ENCODE measurements at regions not wholly inside any gene's neighbourhood (a gene's known extent, or its start where the extent isn't known, plus 50 kb on each side); places are given as distances from the start of the nearest gene placed in this dataset.

- Histone ChIP-seq H3K9me3 (ENCODE audit: control insufficient read depth in 4 of 4, insufficient read depth in 3 of 4, low read length in 3 of 4) (peaks cover 0 to 7% (median 4%) of the 10 kb centered on the region in 4 donors), H3K27ac (ENCODE audit: low read depth in 1 of 2, low read length in 1 of 2) (no peak overlapping the region), H3K4me3 (no peak overlapping the region), H3K36me3 (ENCODE audit: control insufficient read depth in 4 of 4, insufficient read depth in 4 of 4, low read length in 4 of 4) (no peaks in the 10 kb centered on the region), H3K4me1 (ENCODE audit: control insufficient read depth in 5 of 5, insufficient read depth in 5 of 5, low read length in 5 of 5) (no peaks in the 10 kb centered on the region), H3K27me3 (ENCODE audit: control insufficient read depth in 3 of 3, insufficient read depth in 3 of 3, low read length in 2 of 3) (no peaks in the 10 kb centered on the region), H3K9ac (ENCODE audit: insufficient read depth in 1 of 2, low read length in 2 of 2) (no peak overlapping the region)
- WGBS, 2 donors, result 84 to 95% methylated on average over 1 of the region's 1 CpG
- TF ChIP-seq CTCF (IDR thresholded peaks at IDR 0.05; ENCODE audit: control extremely low read depth, extremely low read depth), result no peak
- no peak for DNase-seq
- ATAC-seq (ENCODE audit: insufficient read depth, low FRiP score), result no peak
Measured at GRCh38 chr13:33480561-33480960, 195.0 kb upstream of the STARD13 start.

- Histone ChIP-seq H3K9me3 (ENCODE audit: control insufficient read depth in 4 of 4, insufficient read depth in 3 of 4, low read length in 3 of 4) (peaks cover 0 to 4% (median under 1%) of the 10 kb centered on the region in 4 donors), H3K4me3 (no peak overlapping the region), H3K9ac (ENCODE audit: insufficient read depth in 1 of 2, low read length in 2 of 2) (no peak overlapping the region), H3K27me3 (ENCODE audit: control insufficient read depth in 3 of 3, insufficient read depth in 3 of 3, low read length in 2 of 3) (no peaks in the 10 kb centered on the region), H3K36me3 (ENCODE audit: control insufficient read depth in 4 of 4, insufficient read depth in 4 of 4, low read length in 4 of 4) (no peaks in the 10 kb centered on the region), H3K27ac (ENCODE audit: low read depth in 1 of 2, low read length in 1 of 2) (no peak overlapping the region), H3K4me1 (ENCODE audit: control insufficient read depth in 5 of 5, insufficient read depth in 5 of 5, low read length in 5 of 5) (peaks cover 0 to 10% (median 0%) of the 10 kb centered on the region in 5 donors)
- DNase-seq, result no peak
- no peak for TF ChIP-seq CTCF (IDR thresholded peaks at IDR 0.05; ENCODE audit: control extremely low read depth, extremely low read depth)
- WGBS, 2 donors, result 95% methylated on average over 3 of the region's 3 CpGs
- ATAC-seq (ENCODE audit: insufficient read depth, low FRiP score), result no peak
Measured at GRCh38 chr13:33483471-33483870, 197.9 kb upstream of the STARD13 start.

- Histone ChIP-seq H3K27ac (ENCODE audit: low read depth in 1 of 2, low read length in 1 of 2) (no peak overlapping the region), H3K27me3 (ENCODE audit: control insufficient read depth in 3 of 3, insufficient read depth in 3 of 3, low read length in 2 of 3) (no peaks in the 10 kb centered on the region), H3K4me3 (no peak overlapping the region), H3K9ac (ENCODE audit: insufficient read depth in 1 of 2, low read length in 2 of 2) (no peak overlapping the region), H3K36me3 (ENCODE audit: control insufficient read depth in 4 of 4, insufficient read depth in 4 of 4, low read length in 4 of 4) (no peaks in the 10 kb centered on the region), H3K9me3 (ENCODE audit: control insufficient read depth in 4 of 4, insufficient read depth in 3 of 4, low read length in 3 of 4) (peaks cover 0 to 4% (median under 1%) of the 10 kb centered on the region in 4 donors), H3K4me1 (ENCODE audit: control insufficient read depth in 5 of 5, insufficient read depth in 5 of 5, low read length in 5 of 5) (peaks cover 0 to 10% (median 0%) of the 10 kb centered on the region in 5 donors)
- 90 to 96% methylated on average over 1 of the region's 1 CpG for WGBS, 2 donors
- DNase-seq (no peak), ATAC-seq (ENCODE audit: insufficient read depth, low FRiP score) (no peak)
- TF ChIP-seq CTCF (IDR thresholded peaks at IDR 0.05; ENCODE audit: control extremely low read depth, extremely low read depth), result no peak
Measured at GRCh38 chr13:33485247-33485646, 199.7 kb upstream of the STARD13 start.

All from lung (tissue), 11 donors.